ENCODE measurements at regions not wholly inside any gene's neighbourhood (a gene's known extent, or its start where the extent isn't known, plus 50 kb on each side); places are given as distances from the start of the nearest gene placed in this dataset.

GRCh38 chr5:54772684-54773083 is 212.7 kb downstream of the ESM1 start:
- DNase-seq, result no peak
- Histone ChIP-seq H3K9me3 (no peaks in the 10 kb centered on the region), H4K20me1 (ENCODE audit: insufficient read depth) (no peaks in the 10 kb centered on the region), H3F3A (replicated peaks; ENCODE audit: insufficient read depth) (no peaks in the 10 kb centered on the region), H3K9ac (no peak overlapping the region), H3K9me2 (no peaks in the 10 kb centered on the region), H3K27ac (ENCODE audit: low read depth in 2 of 2, low read length in 1 of 2) (no peak overlapping the region), H3K36me3 (replicated peaks in 1 of 2; ENCODE audit: control insufficient read depth in 1 of 2, insufficient read depth in 2 of 2, low read length in 1 of 2) (no peaks in the 10 kb centered on the region), H3K27me3 (ENCODE audit: insufficient read depth) (no peaks in the 10 kb centered on the region; the same call in 1 of the 2 replicates), H3K4me2 (no peak overlapping the region), H3K4me1 (ENCODE audit: control insufficient read depth in 1 of 2, insufficient read depth in 2 of 2, low read depth in 1 of 2, low read length in 1 of 2) (no peaks in the 10 kb centered on the region; a peak in 2 of 4 replicates), H3K4me3 (ENCODE audit: low read depth in 2 of 2, low read length in 1 of 2) (no peak overlapping the region), H2AFZ (ENCODE audit: low read depth) (no peak overlapping the region), H3K79me2 (ENCODE audit: insufficient read depth) (no peaks in the 10 kb centered on the region)
- POLR2A ChIA-PET, result no interaction called here
- 38% methylated on average over 2 of the region's 2 CpGs for WGBS (ENCODE audit: low lambda C conversion rate)
- CTCF ChIA-PET, result interaction anchor here (1.0 kb wide), 1 partner anchor 95 kb away, joined by 3 read pairs; no protein-coding TSS in a partner anchor
- TF ChIP-seq SMC3 (IDR thresholded peaks at IDR 0.05; ENCODE audit: low read depth, low read length), result no peak
- no peak for TF ChIP-seq MAX (IDR thresholded peaks at IDR 0.05; ENCODE audit: low read depth)
- no peak for TF ChIP-seq TAF1 (IDR thresholded peaks at IDR 0.05; ENCODE audit: borderline replicate concordance, low read depth, low read length)
- TF ChIP-seq FOXJ3 (CRISPR knock-in tag; IDR thresholded peaks at IDR 0.05), result no peak
- no peak for TF ChIP-seq NRF1 (IDR thresholded peaks at IDR 0.05; ENCODE audit: low read depth, low read length)
- no peak for TF ChIP-seq ELF1 (IDR thresholded peaks at IDR 0.05)
- no peak for TF ChIP-seq PBX3 (IDR thresholded peaks at IDR 0.05)
- no peak for TF ChIP-seq POLR2AphosphoS5 (IDR thresholded peaks at IDR 0.05; ENCODE audit: low read depth, low read length)
- no peak for TF ChIP-seq TEAD4 (IDR thresholded peaks at IDR 0.05; ENCODE audit: borderline replicate concordance, insufficient read depth)
- TF ChIP-seq RFX5 (IDR thresholded peaks at IDR 0.05; ENCODE audit: low read length), result no peak
- TF ChIP-seq MXI1 (IDR thresholded peaks at IDR 0.05; ENCODE audit: low read depth, low read length), result no peak
- no peak for TF ChIP-seq USF2 (IDR thresholded peaks at IDR 0.05; ENCODE audit: borderline replicate concordance, low read depth, low read length)

GRCh38 chr5:54772231-54772630 is 213.2 kb downstream of the ESM1 start:
- 21% methylated on average over 3 of the region's 3 CpGs for WGBS (ENCODE audit: low lambda C conversion rate)
- no peak overlapping the region for H3K27ac ChIP-seq (ENCODE audit: low read depth in 2 of 2, low read length in 1 of 2)
- H3K9me2 ChIP-seq, result no peaks in the 10 kb centered on the region
- no peaks in the 10 kb centered on the region for H3F3A ChIP-seq (replicated peaks; ENCODE audit: insufficient read depth)
- H3K4me1 ChIP-seq (ENCODE audit: control insufficient read depth in 1 of 2, insufficient read depth in 2 of 2, low read depth in 1 of 2, low read length in 1 of 2), result no peaks in the 10 kb centered on the region; a peak in 2 of 4 replicates
- CTCF ChIA-PET, result no interaction called here
- POLR2A ChIA-PET, result no interaction called here
- H3K4me2 ChIP-seq, result no peak overlapping the region
- no peak for DNase-seq
- H3K9ac ChIP-seq, result no peak overlapping the region
- no peaks in the 10 kb centered on the region for H4K20me1 ChIP-seq (ENCODE audit: insufficient read depth)
- no peaks in the 10 kb centered on the region; the same call in 1 of the 2 replicates for H3K27me3 ChIP-seq (ENCODE audit: insufficient read depth)
- no peak overlapping the region for H2AFZ ChIP-seq (ENCODE audit: low read depth)
- H3K4me3 ChIP-seq (ENCODE audit: low read depth in 2 of 2, low read length in 1 of 2), result no peak overlapping the region
- H3K36me3 ChIP-seq (replicated peaks in 1 of 2; ENCODE audit: control insufficient read depth in 1 of 2, insufficient read depth in 2 of 2, low read length in 1 of 2), result no peaks in the 10 kb centered on the region
- H3K79me2 ChIP-seq (ENCODE audit: insufficient read depth), result no peaks in the 10 kb centered on the region
- no peaks in the 10 kb centered on the region for H3K9me3 ChIP-seq
- TF ChIP-seq ZBTB33 (IDR thresholded peaks at IDR 0.05; ENCODE audit: borderline replicate concordance, low read depth), result no peak
- TF ChIP-seq RXRA (IDR thresholded peaks at IDR 0.05; ENCODE audit: borderline replicate concordance, low read depth), result no peak
- no peak for TF ChIP-seq PBX3 (IDR thresholded peaks at IDR 0.05)
- TF ChIP-seq CHD2 (IDR thresholded peaks at IDR 0.05; ENCODE audit: low read length, partially characterized antibody), result no peak
- no peak for TF ChIP-seq USF1 (IDR thresholded peaks at IDR 0.05; ENCODE audit: borderline replicate concordance, low read depth)
- TF ChIP-seq TCF12 (IDR thresholded peaks at IDR 0.05), result no peak
- TF ChIP-seq JUND (IDR thresholded peaks at IDR 0.05), result no peak
- TF ChIP-seq EP300 (IDR thresholded peaks at IDR 0.05; ENCODE audit: borderline replicate concordance in 1 of 2, low read depth in 1 of 2, low read length in 1 of 2), result no peak
- TF ChIP-seq MAX (IDR thresholded peaks at IDR 0.05; ENCODE audit: low read depth), result no peak
- TF ChIP-seq TEAD4 (IDR thresholded peaks at IDR 0.05; ENCODE audit: borderline replicate concordance, insufficient read depth), result no peak
- no peak for TF ChIP-seq EZH2phosphoT487 (IDR thresholded peaks at IDR 0.05; ENCODE audit: borderline replicate concordance, low read depth)
- TF ChIP-seq IRF3 (IDR thresholded peaks at IDR 0.05; ENCODE audit: low read depth, low read length), result no peak

Measured in SK-N-SH (cell line).